Right cardiac atrium (tissue), 5 donors: ENCODE measurements at regions not wholly inside any gene's neighbourhood (a gene's known extent, or its start where the extent isn't known, plus 50 kb on each side); places are given as distances from the start of the nearest gene placed in this dataset.
"Not testable (repeated sequence)": the region's sequence is repeated elsewhere in the genome, so short reads cannot be mapped to it uniquely, and the experiment has no call there.

Source experiments
- ATAC-seq, 2 donors: fragments of 200-7000 bp; cut with Tn5 transposase; one replicate each; pipeline versions ENCODE4 v1.8.0 to v1.9.1; 2020; ENCODE audit warnings: moderate library complexity in 2 of 2, mild to moderate bottlenecking in 1 of 2
- DNase-seq, 3 donors: peaks; one replicate each; pipeline ENCODE4 v3.0.0-alpha.2; 2020
- H3K27ac ChIP-seq: one replicate; pipeline ENCODE4 v1.5.1; 2013; ENCODE audit warnings: mild to moderate bottlenecking, low read length, control low read depth, moderate library complexity
- H3K27me3 ChIP-seq: one replicate; pipeline ENCODE4 v1.6.1; 2013; ENCODE audit not compliant: control insufficient read depth, insufficient read depth
- H3K4me1 ChIP-seq: one replicate; pipeline ENCODE4 v1.6.1; 2013; ENCODE audit warnings: low read length; ENCODE audit not compliant: control insufficient read depth, insufficient read depth
- H3K4me3 ChIP-seq: one replicate; pipeline ENCODE4 v1.5.1; 2013; ENCODE audit warnings: low read length, control low read depth
- H3K9me3 ChIP-seq: one replicate; pipeline ENCODE4 v1.6.1; 2013; ENCODE audit warnings: low read length; ENCODE audit not compliant: control insufficient read depth
- WGBS: extraction: QIAGEN DNeasy Blood & Tissue Kit; methylation state at CpG from one replicate; pipeline ENCODE4 v1.1.7; 2013; 5-methylcytosine and 5-hydroxymethylcytosine counted together
- intact Hi-C, 4 donors: fragments of 100-400 bp; cut with DNase I; formaldehyde crosslinking; loops; one replicate each; pipeline versions ENCODE4 v1.11.0 to v1.14.0; 2022 to 2023
- donor health status: healthy with polysubstance abuse.
- donor health status: DM: no; HTN: yes; CAD: no.
- donor health status: DM: no; HTN: no; CAD: no.
- donor health status: DM: no; HTN: yes; CAD: no; lungs with severe emphysema.
- donor health status: DM: yes; HTN: yes; CAD: no.

- H3K4me1 ChIP-seq, H3K4me3 ChIP-seq, H3K27me3 ChIP-seq, H3K27ac ChIP-seq, H3K9me3 ChIP-seq, ATAC-seq, intact Hi-C loops, DNase-seq: not testable (repeated sequence)
- WGBS = 100% methylated on average over 1 of the region's 3 CpGs
These were observed 520.6 kb downstream of the FOXD4L4 start for GRCh38 chr9:66257581-66257980.

- intact Hi-C loops, H3K4me1 ChIP-seq, H3K9me3 ChIP-seq, H3K27me3 ChIP-seq, H3K27ac ChIP-seq, H3K4me3 ChIP-seq, ATAC-seq: not testable (repeated sequence)
- WGBS = no CpG with 5 or more reads among the region's 4 CpGs
- DNase-seq = peak in 1 of 3 donors; percentile 2
These were observed 524.6 kb downstream of the FOXD4L4 start for GRCh38 chr9:66261576-66261975.

- DNase-seq = peak in 2 of 3 donors; percentile 26 to 45
- intact Hi-C loops, H3K27ac ChIP-seq, H3K9me3 ChIP-seq, ATAC-seq, H3K4me1 ChIP-seq, H3K4me3 ChIP-seq, H3K27me3 ChIP-seq: not testable (repeated sequence)
- WGBS = 94% methylated on average over 17 of the region's 17 CpGs
These were observed 526.7 kb downstream of the FOXD4L4 start for GRCh38 chr9:66263621-66264020.

- DNase-seq = peak in 2 of 3 donors; percentile 25 to 47
- H3K9me3 ChIP-seq, H3K27me3 ChIP-seq, ATAC-seq, intact Hi-C loops, H3K27ac ChIP-seq, H3K4me1 ChIP-seq, H3K4me3 ChIP-seq: not testable (repeated sequence)
- 82% methylated on average over 16 of the region's 24 CpGs for WGBS
These were observed 527.8 kb downstream of the FOXD4L4 start for GRCh38 chr9:66264786-66265185.

GRCh38 chr9:66266202-66266601 lies 529.3 kb downstream of the FOXD4L4 start:
- peak in 2 of 3 donors; percentile 36 to 38 for DNase-seq

GRCh38 chr9:66266856-66267430 lies 530.0 kb downstream of the FOXD4L4 start:
- H3K27me3 ChIP-seq, H3K9me3 ChIP-seq, ATAC-seq, intact Hi-C loops, H3K4me1 ChIP-seq, H3K27ac ChIP-seq, H3K4me3 ChIP-seq: not testable (repeated sequence)
- peak in 2 of 3 donors; percentile 39 to 47 for DNase-seq
- WGBS = 45% methylated on average over 14 of the region's 31 CpGs

More at GRCh38 chr9:66266202-66266601, 529.3 kb downstream of the FOXD4L4 start:
- ATAC-seq, H3K27me3 ChIP-seq, H3K4me1 ChIP-seq, intact Hi-C loops, H3K9me3 ChIP-seq, H3K4me3 ChIP-seq, H3K27ac ChIP-seq: not testable (repeated sequence)
- 26% methylated on average over 13 of the region's 19 CpGs for WGBS

GRCh38 chr9:66267684-66268083 lies 530.7 kb downstream of the FOXD4L4 start:
- DNase-seq = peak in 2 of 3 donors; percentile 34 to 50
- 48% methylated on average over 13 of the region's 22 CpGs for WGBS
- intact Hi-C loops, H3K9me3 ChIP-seq, ATAC-seq, H3K4me3 ChIP-seq, H3K4me1 ChIP-seq, H3K27me3 ChIP-seq, H3K27ac ChIP-seq: not testable (repeated sequence)

- 39% methylated on average over 15 of the region's 26 CpGs for WGBS
- DNase-seq = peak in 2 of 3 donors; percentile 32 to 38
- H3K4me1 ChIP-seq, H3K4me3 ChIP-seq, H3K9me3 ChIP-seq, H3K27me3 ChIP-seq, ATAC-seq, H3K27ac ChIP-seq, intact Hi-C loops: not testable (repeated sequence)
These were observed 532.1 kb downstream of the FOXD4L4 start for GRCh38 chr9:66269024-66269423.

- H3K27me3 ChIP-seq, intact Hi-C loops, H3K9me3 ChIP-seq, H3K4me1 ChIP-seq, H3K27ac ChIP-seq, H3K4me3 ChIP-seq: not testable (repeated sequence)
- peak; percentile 50 to 69 for ATAC-seq
- 1% methylated on average over 36 of the region's 42 CpGs for WGBS
- DNase-seq = peak; percentile 76 to 94 (median 94)
These were observed 532.8 kb downstream of the FOXD4L4 start for GRCh38 chr9:66269783-66270182.

- intact Hi-C loops, ATAC-seq, H3K4me3 ChIP-seq, H3K4me1 ChIP-seq, H3K9me3 ChIP-seq, H3K27me3 ChIP-seq, DNase-seq, H3K27ac ChIP-seq: not testable (repeated sequence)
- 97% methylated on average over 4 of the region's 5 CpGs for WGBS
These were observed 541.9 kb downstream of the FOXD4L4 start for GRCh38 chr9:66278809-66279208.
